Panc1 (cell line): ENCODE measurements at regions not wholly inside any gene's neighbourhood (a gene's known extent, or its start where the extent isn't known, plus 50 kb on each side); places are given as distances from the start of the nearest gene placed in this dataset.

ENCODE experiments used
- ATAC-seq: fragments of 200-7000 bp; cut with Tn5 transposase; 2 replicates; pipeline ENCODE4 v1.9.1; 2020; ENCODE audit warnings: mild to moderate bottlenecking, moderate library complexity
- BruUV-seq: library from RNA; stranded (reverse); fragments of 400-500 nt; replicated peaks from 2 replicates; lab custom pipeline; 2021; lab: Mats Ljungman, UMichigan
- CTCF ChIA-PET: fragments of 300-600 bp; sonication (Branson Sonifier 250); formaldehyde crosslinking; loops from one replicate; lab custom pipeline; 2022; ENCODE audit warnings: antibody characterized with exemption; lab: Charles Lee
- POLR2A ChIA-PET: fragments of 300-600 bp; sonication (Branson Sonifier 250); formaldehyde crosslinking; loops from one replicate; lab custom pipeline; 2022; ENCODE audit warnings: antibody characterized with exemption; lab: Charles Lee
- DNase-seq: peaks from one replicate; pipeline ENCODE4 v3.0.0-alpha.2; 2010; ENCODE audit warnings: low read depth, low spot score
- H3K27ac ChIP-seq: 2 replicates; pipeline ENCODE4 v1.5.1; 2011; ENCODE audit warnings: mild to moderate bottlenecking, low read length, inconsistent platforms
- H3K27me3 ChIP-seq: fragments of 200-500 bp; sonication (Bioruptor generic); 2 replicates; pipeline ENCODE4 v1.6.0; 2014; ENCODE audit warnings: low read length, inconsistent platforms; ENCODE audit not compliant: control insufficient read depth, insufficient read depth
- H3K36me3 ChIP-seq: fragments of 200-500 bp; sonication (Bioruptor generic); 2 replicates; pipeline ENCODE4 v1.5.1; 2014; ENCODE audit warnings: inconsistent platforms, mild to moderate bottlenecking, low read length, moderate library complexity; ENCODE audit not compliant: control insufficient read depth, insufficient read depth
- H3K4me1 ChIP-seq: 2 replicates; pipeline ENCODE4 v1.5.1; 2011; ENCODE audit warnings: inconsistent platforms, mild to moderate bottlenecking, low read length, moderate library complexity; ENCODE audit not compliant: control insufficient read depth, insufficient read depth
- H3K4me3 ChIP-seq, 2 experiments: 2 replicates each; pipeline ENCODE4 v1.5.1; 2011 to 2012; ENCODE audit warnings: low read depth in 2 of 2, low read length in 2 of 2, mild to moderate bottlenecking in 2 of 2, inconsistent platforms in 1 of 2, moderate library complexity in 1 of 2
- H3K9me3 ChIP-seq: fragments of 200-500 bp; sonication (Bioruptor generic); 2 replicates; pipeline ENCODE4 v1.5.1; 2014; ENCODE audit warnings: low read depth, mild to moderate bottlenecking, inconsistent platforms, low read length, moderate library complexity; ENCODE audit not compliant: control insufficient read depth, insufficient read depth
- POLR2AphosphoS5 ChIP-seq: IDR thresholded peaks from 2 replicates; pipeline ENCODE4 v1.6.1; 2012; ENCODE audit warnings: mild to moderate bottlenecking, low read depth, low read length, moderate library complexity
- SIN3A ChIP-seq: IDR thresholded peaks from 2 replicates; pipeline ENCODE4 v1.6.1; 2012; ENCODE audit warnings: low read depth, mild to moderate bottlenecking, low read length, moderate library complexity, borderline replicate concordance; ENCODE audit not compliant: insufficient read depth
- TCF7L2 ChIP-seq: IDR thresholded peaks from 2 replicates; pipeline ENCODE4 v1.6.1; 2011; ENCODE audit warnings: mild to moderate bottlenecking, low read depth, low read length, inconsistent platforms
- in situ Hi-C: cut with HindIII; loops from 2 replicates; pipeline ENCODE4 v1.10.0; 2016; ENCODE audit warnings: low sequenced_read_pairs, low pct_unique_long_range_greater_than_20kb
- intact Hi-C: fragments of 100-400 bp; cut with micrococcal nuclease; formaldehyde crosslinking; loops from one replicate; pipeline ENCODE4 v1.10.0; 2022; ENCODE audit not compliant: unreplicated experiment
- TF ChIP-seq, protein P1 (sequence below): fragments of 450-650 bp; IDR thresholded peaks from 2 replicates; pipeline ENCODE4 v1.5.1; 2017; ENCODE audit warnings: mild to moderate bottlenecking
- TF ChIP-seq, protein P2 (sequence below), 2 experiments: IDR thresholded peaks; 2 replicates each; pipeline ENCODE4 v1.6.1; 2011 to 2012; ENCODE audit warnings: low read depth in 2 of 2, control low read depth in 1 of 2, low read length in 1 of 2, mild to moderate bottlenecking in 1 of 2, moderate library complexity in 1 of 2; ENCODE audit not compliant: insufficient read depth in 1 of 2

- POLR2A ChIA-PET: no interaction called here
Observed at GRCh38 chr6:22694092-22694724, 124.8 kb downstream of the HDGFL1 start.

GRCh38 chr6:22696481-22696880 is 127.1 kb downstream of the HDGFL1 start:
- BruUV-seq: no TSS peak

More at GRCh38 chr6:22694092-22694724, 124.8 kb downstream of the HDGFL1 start:
- H3K9me3 ChIP-seq: no peaks in the 10 kb centered on the region
- ATAC-seq: no peak
- no peaks in the 10 kb centered on the region for H3K4me1 ChIP-seq
- H3K4me3 ChIP-seq: no peak overlapping the region
- intact Hi-C loops: no loop called here
- H3K27me3 ChIP-seq: no peaks in the 10 kb centered on the region
- BruUV-seq: no TSS peak
- no peak for TF ChIP-seq SIN3A
- TF ChIP-seq, protein P1, sequence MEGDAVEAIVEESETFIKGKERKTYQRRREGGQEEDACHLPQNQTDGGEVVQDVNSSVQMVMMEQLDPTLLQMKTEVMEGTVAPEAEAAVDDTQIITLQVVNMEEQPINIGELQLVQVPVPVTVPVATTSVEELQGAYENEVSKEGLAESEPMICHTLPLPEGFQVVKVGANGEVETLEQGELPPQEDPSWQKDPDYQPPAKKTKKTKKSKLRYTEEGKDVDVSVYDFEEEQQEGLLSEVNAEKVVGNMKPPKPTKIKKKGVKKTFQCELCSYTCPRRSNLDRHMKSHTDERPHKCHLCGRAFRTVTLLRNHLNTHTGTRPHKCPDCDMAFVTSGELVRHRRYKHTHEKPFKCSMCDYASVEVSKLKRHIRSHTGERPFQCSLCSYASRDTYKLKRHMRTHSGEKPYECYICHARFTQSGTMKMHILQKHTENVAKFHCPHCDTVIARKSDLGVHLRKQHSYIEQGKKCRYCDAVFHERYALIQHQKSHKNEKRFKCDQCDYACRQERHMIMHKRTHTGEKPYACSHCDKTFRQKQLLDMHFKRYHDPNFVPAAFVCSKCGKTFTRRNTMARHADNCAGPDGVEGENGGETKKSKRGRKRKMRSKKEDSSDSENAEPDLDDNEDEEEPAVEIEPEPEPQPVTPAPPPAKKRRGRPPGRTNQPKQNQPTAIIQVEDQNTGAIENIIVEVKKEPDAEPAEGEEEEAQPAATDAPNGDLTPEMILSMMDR: no peak
- no peak for TF ChIP-seq POLR2AphosphoS5
- no peak for TF ChIP-seq TCF7L2
- H3K27ac ChIP-seq: no peak overlapping the region
- CTCF ChIA-PET: no interaction called here
- DNase-seq: no peak
- H3K36me3 ChIP-seq: no peaks in the 10 kb centered on the region; the same call in 1 of the 2 replicates
- in situ Hi-C loops: no loop called here

More at GRCh38 chr6:22696481-22696880, 127.1 kb downstream of the HDGFL1 start:
- CTCF ChIA-PET: no interaction called here
- TF ChIP-seq SIN3A (no peak), POLR2AphosphoS5 (no peak), TCF7L2 (no peak)
- TF ChIP-seq, protein P2, sequence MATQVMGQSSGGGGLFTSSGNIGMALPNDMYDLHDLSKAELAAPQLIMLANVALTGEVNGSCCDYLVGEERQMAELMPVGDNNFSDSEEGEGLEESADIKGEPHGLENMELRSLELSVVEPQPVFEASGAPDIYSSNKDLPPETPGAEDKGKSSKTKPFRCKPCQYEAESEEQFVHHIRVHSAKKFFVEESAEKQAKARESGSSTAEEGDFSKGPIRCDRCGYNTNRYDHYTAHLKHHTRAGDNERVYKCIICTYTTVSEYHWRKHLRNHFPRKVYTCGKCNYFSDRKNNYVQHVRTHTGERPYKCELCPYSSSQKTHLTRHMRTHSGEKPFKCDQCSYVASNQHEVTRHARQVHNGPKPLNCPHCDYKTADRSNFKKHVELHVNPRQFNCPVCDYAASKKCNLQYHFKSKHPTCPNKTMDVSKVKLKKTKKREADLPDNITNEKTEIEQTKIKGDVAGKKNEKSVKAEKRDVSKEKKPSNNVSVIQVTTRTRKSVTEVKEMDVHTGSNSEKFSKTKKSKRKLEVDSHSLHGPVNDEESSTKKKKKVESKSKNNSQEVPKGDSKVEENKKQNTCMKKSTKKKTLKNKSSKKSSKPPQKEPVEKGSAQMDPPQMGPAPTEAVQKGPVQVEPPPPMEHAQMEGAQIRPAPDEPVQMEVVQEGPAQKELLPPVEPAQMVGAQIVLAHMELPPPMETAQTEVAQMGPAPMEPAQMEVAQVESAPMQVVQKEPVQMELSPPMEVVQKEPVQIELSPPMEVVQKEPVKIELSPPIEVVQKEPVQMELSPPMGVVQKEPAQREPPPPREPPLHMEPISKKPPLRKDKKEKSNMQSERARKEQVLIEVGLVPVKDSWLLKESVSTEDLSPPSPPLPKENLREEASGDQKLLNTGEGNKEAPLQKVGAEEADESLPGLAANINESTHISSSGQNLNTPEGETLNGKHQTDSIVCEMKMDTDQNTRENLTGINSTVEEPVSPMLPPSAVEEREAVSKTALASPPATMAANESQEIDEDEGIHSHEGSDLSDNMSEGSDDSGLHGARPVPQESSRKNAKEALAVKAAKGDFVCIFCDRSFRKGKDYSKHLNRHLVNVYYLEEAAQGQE (IDR thresholded peaks at IDR 0.05; ENCODE audit: insufficient read depth in 1 of 2, low read depth in 2 of 2, low read length in 1 of 2): no peak
- TF ChIP-seq, protein P1: no peak
- DNase-seq: no peak
- no peak for ATAC-seq
- Histone ChIP-seq H3K36me3 (no peaks in the 10 kb centered on the region; the same call in 1 of the 2 replicates), H3K9me3 (no peaks in the 10 kb centered on the region), H3K27ac (no peak overlapping the region), H3K4me3 (no peak overlapping the region), H3K4me1 (no peaks in the 10 kb centered on the region), H3K27me3 (no peaks in the 10 kb centered on the region)
- in situ Hi-C loops: no loop called here
- intact Hi-C loops: no loop called here
- POLR2A ChIA-PET: no interaction called here
